A172 (cell line): ENCODE measurements at regions not wholly inside any gene's neighbourhood (a gene's known extent, or its start where the extent isn't known, plus 50 kb on each side); places are given as distances from the start of the nearest gene placed in this dataset.
A peak's percentile ranks its signal among the peaks of the same experiment; 100 is the strongest.
"Not testable (repeated sequence)": the region's sequence is repeated elsewhere in the genome, so short reads cannot be mapped to it uniquely, and the experiment has no call there.

ENCODE experiments used
- DNase-seq: peaks from one replicate; pipeline ENCODE4 v3.0.0-alpha.2; 2015; ENCODE audit warnings: low spot score

DNA sequence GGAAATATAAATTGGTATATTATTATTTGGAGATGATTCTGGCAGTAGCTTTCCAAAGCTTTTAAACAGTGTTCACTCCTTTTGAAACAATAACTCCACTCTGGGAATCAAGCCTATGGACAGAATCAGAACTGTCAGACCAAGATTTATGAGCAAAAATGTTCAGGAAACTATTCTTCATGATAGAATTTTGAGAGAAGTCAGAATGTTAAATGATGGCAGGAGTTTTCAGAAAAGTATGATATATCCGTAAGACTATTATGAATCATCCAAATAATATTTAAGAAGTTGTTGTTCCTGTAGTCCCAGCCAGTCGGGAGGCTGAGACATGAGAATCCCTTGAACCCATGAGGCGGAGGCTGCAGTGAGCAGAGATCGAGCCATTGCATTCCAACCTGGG is 50.5 kb upstream of the ADGRG2 start:
- no peak for DNase-seq

DNA sequence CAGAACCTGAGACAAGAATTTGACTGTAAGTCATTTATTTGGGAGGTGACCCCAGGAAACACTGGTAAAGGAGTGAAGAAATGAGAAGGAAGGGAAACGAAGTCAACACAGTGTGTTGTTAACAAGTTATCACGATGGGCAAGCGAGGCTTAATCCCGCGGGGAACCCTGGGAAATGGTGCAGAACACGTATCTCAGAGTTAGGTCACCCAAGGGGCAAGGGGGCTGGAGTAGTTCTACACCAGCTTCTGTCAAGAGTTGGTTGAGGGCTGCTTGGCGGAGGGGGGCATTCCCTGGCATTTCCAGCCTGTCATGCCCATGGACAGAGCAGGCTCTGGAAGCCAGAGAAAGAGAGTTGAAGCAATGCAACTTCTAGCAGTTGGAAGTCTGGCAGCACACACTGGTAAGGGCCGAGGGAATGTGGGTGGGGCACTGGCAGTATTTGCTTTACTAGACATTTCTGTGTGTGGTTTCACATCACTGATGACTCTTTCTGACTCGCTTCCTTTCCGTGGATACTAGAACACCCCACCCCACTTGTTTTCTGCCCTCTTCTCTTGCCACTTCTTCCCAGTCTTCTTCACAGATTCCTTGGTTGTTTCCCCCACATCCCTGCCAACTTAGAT is 52.2 kb upstream of the ADGRG2 start:
- peak; percentile 88 for DNase-seq

DNA sequence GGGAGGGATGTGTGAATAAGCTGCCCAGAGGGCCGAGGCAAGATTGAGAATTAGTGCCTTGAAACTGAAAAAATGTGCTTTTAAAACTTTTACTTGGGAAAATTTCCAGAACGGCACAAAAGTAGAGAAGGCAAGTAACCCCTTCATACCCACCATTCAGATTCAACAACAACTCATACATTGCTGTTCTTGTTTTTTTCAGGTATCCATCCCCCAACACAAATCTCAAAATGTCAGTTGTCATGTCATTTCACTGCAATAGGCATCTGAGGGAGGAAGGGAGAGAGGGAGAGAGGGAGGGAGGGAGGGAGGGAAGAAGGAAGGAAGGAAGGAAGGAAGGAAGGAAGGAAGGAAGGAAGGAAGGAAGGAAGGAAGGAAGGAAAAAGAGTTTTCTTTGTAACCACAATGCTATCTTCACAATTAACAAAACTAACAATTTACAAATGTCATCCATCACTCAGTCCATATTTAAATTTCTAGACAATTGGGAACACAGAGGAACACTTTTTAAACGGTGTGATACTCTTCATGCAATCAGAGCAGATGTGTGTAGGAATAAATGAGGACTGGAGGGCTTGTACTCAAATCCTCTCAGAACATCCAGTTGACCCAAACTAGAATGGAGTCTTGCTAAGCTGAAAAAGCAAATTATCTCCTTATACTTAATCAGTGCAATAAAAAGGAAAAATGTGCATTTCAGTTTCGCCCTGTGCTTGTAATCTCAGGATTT is 54.8 kb upstream of the ADGRG2 start:
- DNase-seq, result no peak

DNA sequence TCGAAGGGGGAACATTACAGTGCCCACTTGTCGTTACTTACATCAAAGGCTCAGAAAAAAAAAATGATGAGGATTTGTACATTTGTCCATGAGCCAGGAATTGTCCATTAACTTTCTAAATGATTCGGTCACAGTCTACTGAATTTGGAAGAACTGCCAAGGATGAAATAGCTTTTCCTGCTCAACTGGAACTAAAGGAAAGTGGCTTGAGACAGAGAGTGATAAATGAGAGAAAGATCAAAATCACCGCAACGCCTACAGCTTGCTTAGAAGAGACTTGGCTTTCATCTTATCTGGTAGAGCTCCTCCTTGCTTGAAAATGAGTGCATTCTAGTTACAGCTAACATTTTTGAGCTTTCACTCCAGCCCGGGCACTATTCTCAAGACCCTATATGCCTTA is 55.5 kb upstream of the ADGRG2 start:
- no peak for DNase-seq

DNA sequence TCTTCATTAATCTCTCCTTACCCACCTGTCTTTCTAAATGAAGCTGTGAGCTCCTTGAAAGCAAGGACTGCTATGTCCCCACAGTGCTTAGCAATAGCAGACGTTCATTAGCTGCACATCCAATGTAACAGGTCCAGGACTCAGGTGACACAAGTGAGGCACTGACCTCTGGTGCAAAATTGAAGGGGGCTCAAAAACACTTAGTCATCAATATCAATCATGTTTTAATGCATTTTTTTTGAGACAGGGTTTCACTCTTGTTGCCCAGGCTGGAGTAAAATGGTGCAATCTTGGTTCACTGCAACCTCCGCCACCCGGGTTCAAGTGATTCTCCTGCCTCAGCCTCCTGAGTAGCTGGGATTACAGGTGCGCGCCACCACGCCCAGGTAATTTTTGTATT is 56.1 kb upstream of the ADGRG2 start:
- no peak for DNase-seq

DNA sequence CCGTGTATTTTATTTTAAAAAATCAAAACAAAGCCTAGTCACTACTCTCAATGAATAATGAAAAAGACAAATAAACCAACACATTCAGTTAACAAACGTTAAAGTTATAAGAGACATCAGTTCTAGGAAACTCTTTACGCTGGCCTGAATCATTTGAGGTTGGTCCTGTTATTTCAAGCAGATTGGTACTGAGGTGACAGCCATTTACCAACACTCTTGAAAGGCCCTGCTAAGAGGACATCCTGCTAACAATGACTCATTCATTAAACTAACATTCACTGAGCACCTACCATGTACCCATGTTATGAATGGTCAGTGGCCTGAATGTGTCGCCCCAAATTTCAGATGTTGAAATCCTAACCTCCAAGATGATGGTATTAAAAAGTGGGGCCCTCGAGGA is 57.1 kb upstream of the ADGRG2 start:
- peak; percentile 18 for DNase-seq

DNA sequence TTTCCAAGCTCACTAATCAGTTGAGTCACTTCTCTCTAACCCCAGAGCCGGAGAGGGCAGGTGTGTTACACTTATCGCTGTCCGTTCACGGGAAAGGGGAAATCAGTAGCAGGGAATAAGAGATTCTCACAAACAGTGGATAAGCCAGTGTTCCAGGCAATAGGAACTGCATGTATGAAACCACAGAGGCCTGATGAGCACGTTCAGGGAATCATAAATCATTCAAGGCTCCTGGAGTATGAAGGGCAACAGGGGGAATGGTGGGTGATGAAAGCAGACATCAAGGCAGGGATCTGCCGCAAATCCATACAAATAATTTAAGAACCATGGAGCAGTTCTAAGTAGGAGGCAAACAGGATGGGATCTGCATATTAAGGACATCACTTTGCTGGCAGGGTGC is 59.1 kb upstream of the ADGRG2 start:
- DNase-seq, result no peak

DNA sequence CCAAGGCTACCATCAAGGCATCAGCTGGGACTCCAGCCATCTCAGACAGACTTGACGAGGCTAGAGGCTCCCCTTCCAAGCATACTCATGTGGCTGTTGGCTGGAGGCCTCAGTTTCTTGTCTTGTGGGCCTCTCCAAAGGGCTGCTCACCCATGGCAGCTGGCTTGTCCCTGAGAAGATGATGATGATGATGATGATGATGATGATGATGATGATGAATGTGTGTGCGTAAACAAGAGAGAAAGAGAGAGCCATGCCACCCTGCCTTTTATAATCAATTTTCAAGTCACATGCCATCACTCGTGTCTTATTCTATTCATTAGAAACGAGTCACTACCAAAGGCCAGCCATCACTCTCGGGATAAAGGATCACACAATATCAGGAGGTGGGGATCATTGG is 60.5 kb upstream of the ADGRG2 start:
- no peak for DNase-seq

DNA sequence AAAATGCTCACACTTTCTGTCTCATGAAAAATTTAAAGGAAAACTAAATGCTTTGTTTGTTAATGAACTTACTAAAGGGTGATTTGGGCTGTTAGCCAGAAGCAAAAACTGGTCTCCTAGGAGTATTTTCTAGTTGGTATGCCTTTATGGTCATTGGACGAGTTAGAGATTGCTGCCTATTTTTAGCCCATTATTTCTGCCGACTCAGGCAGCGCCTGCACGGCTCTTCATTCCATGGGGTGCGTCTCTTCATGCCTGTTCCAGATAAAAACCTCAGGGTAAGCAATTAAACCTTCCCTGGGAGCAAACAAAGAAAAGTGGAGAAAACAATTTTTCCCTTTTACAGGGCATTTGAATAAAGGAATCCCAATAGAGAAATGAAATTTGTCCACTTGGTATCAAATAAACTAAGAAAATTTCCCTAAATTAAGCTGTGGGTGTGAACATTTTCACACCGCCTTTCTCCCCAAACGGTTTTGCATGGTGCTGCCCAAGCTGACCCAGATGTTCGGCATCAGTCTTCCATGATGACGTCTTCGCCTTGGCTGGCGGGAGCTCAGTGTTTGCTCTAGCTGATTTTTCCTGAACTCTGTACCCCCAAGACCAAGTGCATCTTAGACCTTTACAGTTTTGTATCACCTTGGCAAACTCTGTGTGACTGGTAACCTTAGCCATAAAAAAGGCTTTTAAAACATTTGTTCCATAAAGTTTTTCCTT is 61.7 kb upstream of the ADGRG2 start:
- no peak for DNase-seq

DNA sequence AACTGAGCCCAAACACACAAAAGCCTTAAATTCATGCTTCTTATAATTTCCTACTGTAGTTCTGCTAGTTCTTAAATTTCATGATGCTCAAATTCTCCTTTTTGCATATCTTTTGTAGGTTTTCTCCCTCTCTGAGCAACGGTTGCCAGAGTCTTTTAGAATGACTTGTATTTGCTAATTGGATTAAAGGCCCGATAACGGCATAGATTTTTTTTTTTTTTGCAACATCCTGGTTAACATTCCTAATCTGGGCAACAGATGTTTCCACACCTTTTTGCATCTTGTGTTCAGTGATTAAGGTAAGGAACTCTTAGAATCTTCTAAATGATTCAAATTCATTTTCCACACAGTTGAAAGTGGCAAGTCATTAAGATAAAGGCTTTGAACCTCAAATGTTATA is 66.3 kb upstream of the ADGRG2 start:
- no peak for DNase-seq

DNA sequence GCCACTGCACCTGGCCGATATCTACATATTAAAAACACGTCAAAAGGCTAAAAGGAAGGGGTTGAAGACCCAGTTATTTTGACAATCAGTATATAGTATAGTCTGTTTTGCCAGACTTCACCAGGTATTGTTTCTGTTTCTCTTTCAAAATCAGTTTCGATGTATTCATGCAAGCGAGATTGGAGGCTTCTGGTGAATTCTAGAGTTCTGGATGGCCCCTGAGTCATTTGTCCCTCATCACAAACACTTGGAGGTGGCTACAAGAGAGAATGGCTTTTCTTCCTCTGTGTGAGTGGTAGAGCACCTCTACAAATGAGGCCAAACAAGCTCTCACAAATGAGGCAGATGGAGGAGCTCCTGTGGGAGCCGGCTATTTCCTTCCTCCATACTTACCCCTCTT is 68.6 kb upstream of the ADGRG2 start:
- no peak for DNase-seq

DNA sequence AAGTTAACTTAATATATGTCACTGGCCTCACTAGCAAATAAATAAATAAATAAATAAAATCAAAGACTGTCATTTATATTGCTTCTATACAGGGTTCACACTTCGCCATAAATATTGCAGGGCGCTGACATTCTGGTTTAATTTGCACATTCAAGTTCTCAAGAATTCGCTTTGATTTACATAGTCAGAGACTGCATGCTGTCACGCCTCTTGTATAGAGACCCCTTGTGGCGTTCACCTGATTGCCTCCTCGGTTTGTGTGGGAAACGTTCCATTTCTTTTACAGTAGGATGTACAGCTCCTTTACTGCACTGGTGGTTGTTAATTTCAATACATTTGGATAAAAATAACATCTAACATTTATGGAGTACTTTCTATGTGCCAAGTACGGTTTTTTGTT is 71.3 kb upstream of the ADGRG2 start:
- no peak for DNase-seq

DNA sequence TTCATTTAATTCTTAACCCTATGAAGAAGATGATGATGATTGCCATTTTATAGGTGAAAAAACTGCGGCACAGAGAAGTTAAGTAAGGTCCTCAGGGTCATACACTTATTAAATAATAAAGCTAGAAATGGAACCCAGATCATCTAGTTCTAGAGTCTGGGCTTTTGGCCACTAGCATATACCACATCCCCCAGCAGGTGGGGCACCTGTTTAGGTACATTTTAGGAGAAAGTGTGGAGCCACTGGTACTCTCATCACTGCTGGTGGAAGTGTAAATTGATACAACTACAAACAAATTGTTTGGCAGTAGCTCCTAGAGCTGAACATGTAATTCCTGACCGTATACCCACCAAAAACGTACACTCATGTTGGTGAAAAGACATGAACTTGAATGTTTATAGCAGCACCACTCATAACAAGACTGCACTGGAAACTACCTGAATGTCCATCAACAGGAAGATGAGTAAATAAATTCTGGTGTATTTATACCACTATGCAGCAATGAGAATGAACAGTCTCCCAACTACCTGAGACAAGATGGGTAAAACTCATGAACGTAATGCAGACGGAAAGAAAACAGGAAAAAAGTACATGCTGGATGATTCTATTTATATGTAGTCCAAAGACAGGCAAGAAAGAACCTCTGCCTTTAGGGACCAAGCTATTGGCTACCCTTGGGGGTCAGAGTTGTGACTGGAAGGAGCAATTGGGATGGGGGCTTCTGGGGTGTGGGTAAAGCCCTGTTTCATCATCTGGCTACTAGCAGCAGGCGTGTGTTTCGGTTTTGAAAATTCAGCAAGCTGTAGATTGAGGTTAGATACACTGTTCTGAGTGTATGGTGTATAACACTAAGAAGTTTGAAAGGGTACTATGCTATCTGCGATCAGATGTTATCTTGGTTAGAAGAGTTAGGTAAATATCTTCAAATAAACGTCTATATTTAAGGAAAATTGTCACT is 72.3 kb upstream of the ADGRG2 start:
- DNase-seq, result no peak

DNA sequence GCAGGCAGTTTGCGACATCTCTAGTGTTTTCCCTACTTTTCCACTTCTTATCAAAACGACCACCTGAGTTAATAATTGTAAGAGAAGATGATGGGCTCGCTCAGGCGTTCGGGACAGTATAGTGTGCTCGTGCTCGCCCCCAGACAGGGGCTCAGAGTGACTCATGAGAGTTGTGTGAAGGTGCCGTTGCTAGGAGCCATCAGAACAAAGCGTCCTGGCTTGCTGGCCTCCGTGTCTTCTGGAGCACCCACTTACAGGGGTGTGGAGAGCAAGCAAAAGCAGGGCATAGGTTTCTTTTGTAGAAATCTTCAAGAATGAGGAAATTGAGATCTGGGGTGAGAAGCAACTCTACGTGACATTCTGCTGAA is 73.0 kb upstream of the ADGRG2 start:
- DNase-seq, result no peak

DNA sequence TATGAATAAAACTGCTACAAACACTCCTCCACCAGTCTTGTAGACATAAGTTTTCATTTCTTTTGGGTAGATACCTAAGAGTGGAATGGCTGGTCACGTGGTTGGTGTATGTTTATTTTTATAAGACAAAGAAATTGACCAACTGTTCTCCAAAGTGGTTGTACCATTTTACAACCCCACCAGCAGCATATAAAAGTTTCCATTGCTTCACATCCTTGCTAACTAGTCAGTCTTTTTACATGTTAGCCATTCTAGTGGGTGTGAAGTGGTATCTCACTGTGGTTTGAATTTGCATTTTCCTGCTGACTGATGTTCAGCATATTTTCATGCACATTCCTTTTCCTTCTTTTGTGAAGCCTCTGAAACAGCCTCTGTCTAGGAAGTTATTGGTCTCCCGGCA is 76.2 kb upstream of the ADGRG2 start:
- DNase-seq, result no peak

DNA sequence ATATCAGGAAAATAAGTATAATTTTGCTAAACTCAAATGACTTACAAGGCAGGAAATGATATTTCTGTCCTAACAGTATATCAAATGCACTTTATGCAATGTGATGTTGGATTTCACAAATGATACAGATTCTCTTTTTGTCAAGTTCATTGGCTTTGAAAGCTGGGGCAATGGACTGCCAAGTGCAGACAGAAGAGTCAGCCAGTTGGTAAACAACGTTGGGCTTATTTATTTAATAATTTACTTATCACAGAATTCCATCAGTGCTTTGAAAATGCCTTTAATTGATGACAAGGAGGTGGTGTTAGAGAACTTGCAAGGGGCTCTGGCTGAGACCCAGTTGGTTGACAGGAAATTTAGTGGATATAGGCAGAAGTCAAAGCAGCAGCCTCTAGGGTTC is 79.9 kb upstream of the ADGRG2 start:
- DNase-seq, result no peak

DNA sequence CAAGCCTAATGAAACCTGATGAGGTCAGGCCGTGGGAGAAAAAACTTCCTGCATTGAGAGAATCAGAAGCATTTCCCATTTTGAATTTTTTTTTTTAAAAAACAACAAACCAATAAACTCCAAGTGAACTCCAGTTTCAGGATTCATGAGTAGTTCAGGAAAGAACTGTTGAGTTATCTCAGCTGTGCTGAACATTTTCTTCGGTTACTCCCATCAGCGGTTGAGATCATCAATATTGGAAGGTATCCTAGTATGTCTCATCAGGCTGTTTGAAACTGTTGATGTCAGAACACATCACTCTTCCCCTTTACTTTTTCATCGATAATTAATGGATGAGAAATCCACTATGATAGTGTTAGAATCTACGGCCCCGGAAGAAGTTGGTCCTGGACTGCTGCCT is 82.4 kb upstream of the ADGRG2 start:
- DNase-seq, result no peak

DNA sequence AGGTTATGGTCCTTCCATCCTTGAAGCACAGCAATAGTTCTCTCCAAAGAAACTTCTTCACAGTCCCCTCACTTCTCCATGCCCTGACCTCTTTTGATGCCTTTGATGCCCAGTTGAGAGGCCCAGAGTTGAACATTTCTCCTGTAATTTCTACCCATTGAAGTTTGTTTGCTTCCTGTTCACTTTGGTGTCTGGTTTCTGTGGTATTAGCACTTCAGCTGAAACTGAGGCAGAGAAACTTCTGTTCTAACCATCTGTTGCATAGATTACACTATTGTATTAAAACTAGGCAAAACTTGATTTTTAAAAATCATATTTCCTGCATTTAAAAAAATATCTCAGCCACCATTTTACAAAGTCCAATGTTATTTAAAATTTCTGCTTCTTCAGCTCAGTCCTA is 89.8 kb upstream of the ADGRG2 start:
- no peak for DNase-seq

DNA sequence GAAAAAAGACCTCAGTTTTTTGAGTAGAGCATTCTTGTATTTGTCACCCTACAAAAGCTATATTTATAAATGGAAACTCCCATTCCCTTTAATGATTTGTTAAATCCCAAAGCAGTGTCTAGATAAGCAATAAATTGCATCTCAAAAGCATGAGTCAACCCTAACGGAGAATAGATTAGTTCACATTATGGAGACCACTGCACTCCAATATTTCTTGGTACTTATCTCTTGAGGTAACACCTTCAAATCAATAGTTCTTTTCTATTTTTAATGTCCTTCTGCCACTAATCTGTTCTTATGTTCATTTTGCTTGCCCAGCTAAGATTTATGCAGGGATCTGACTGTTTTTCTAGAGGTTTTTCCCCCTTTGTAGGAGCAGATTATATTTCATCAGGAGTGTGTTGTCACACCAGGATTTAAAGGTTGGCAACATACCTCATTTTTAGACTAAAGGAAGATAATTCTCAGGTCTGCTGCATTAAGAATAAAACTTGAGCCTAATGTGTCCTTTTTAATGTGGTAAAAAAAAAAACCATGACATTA is 91.4 kb upstream of the ADGRG2 start:
- DNase-seq, result no peak

DNA sequence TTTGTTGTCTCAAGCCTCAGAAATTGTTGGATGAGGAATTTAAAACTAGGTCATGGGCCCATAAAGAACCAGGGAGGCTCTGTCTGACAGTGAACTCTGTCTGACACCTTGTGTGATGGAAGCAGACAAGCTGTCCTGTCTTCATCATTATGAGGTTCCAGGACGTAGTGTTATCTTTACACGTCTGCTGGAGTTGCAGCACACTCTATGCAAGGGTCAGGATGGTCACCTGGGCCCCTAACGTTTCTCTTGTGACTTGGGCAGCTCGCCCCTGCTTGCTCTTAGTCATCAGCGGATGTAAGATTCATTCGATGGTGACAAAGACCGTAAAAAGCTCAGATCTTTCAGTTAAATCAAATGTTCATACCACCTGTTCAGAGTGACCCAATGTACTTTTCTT is 92.0 kb upstream of the ADGRG2 start:
- peak; percentile 40 for DNase-seq

DNA sequence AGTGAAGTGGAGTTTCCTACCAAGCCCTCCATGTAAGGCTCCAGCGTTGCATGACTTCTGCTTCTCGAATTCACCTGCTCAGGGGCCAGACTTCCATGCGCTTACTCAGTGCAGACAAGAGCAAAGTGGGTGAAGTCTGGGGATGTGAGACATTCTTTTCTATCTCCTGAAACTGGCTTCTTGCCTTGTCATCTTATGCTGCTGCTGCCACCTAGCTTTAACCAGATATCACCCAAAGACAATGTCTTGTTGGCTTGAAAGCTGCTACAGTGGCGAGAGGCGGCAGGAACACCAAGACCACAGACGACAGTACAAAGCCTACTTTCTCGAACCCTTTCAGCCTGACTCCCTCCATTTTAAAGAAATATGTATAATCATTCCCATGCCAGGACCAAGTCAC is 103.6 kb upstream of the ADGRG2 start:
- peak; percentile 58 for DNase-seq

DNA sequence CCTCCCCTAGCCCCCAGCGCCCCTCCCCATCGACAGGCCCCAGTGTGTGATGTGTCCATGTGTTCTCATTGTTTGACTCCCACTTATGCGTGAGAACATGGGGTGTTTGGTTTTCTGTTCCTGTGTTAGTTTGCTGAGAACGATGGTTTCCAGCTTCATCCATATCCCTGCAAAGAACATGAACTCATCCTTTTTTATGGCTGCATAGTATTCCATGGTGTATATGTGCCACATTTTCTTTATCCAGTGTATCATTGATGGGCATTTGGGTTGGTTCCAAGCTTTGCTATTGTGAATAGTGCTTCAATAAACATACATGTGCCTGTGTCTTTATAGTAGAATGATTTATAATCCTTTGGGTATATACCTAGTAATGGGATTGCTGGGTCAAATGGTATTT is 107.6 kb upstream of the ADGRG2 start:
- DNase-seq, result not testable (repeated sequence)
